Sigmoid colon (tissue), 6 donors: ENCODE measurements at regions not wholly inside any gene's neighbourhood (a gene's known extent, or its start where the extent isn't known, plus 50 kb on each side); places are given as distances from the start of the nearest gene placed in this dataset.

Experiments
- DNase-seq: peaks from one replicate; pipeline ENCODE4 v3.0.0-alpha.2; 2019
- H3K27ac ChIP-seq, 4 donors: fragments of 200-600 bp; sonication (generic); one replicate each; pipeline ENCODE4 v1.5.1; 2016 to 2019; ENCODE audit warnings: mild to moderate bottlenecking in 1 of 4
- H3K27me3 ChIP-seq, 3 donors: fragments of 200-600 bp; sonication (generic); one replicate each; pipeline ENCODE4 v1.5.1; 2019; ENCODE audit warnings: mild to moderate bottlenecking in 1 of 3
- H3K36me3 ChIP-seq, 4 donors: fragments of 200-600 bp; sonication (generic); one replicate each; pipeline ENCODE4 v1.5.1; 2016 to 2019
- H3K4me1 ChIP-seq, 4 donors: fragments of 200-600 bp; sonication (generic); one replicate each; pipeline ENCODE4 v1.5.1; 2017 to 2019
- H3K4me3 ChIP-seq, 4 donors: fragments of 200-600 bp; sonication (generic); one replicate each; pipeline ENCODE4 v1.5.1; 2017 to 2019; ENCODE audit warnings: mild to moderate bottlenecking in 2 of 4, moderate library complexity in 1 of 4
- H3K9me3 ChIP-seq, 4 donors: fragments of 200-600 bp in 3 of 4; sonication (generic) in 3 of 4; one replicate each; pipeline versions ENCODE4 v1.5.1 to v1.6.1; 2013 to 2019
- CTCF ChIP-seq, 4 experiments: fragments of 450-650 bp in 3 of 4; fragments of 200-600 bp in 1 of 4; IDR thresholded peaks; one replicate each; pipeline ENCODE4 v1.5.1; 2016 to 2019; ENCODE audit warnings: antibody characterized with exemption in 4 of 4, mild to moderate bottlenecking in 3 of 4, moderate library complexity in 2 of 4
- EP300 ChIP-seq, 4 donors: sonication (generic); formaldehyde crosslinking; IDR thresholded peaks; one replicate each; pipeline ENCODE4 v1.6.1; 2017; ENCODE audit warnings: antibody characterized with exemption in 4 of 4
- POLR2A ChIP-seq, 2 donors: fragments of 450-650 bp; IDR thresholded peaks; one replicate each; pipeline ENCODE4 v1.6.1; 2016; ENCODE audit warnings: antibody characterized with exemption in 2 of 2, mild to moderate bottlenecking in 2 of 2, moderate library complexity in 2 of 2
- POLR2AphosphoS5 ChIP-seq, 4 donors: sonication (generic); formaldehyde crosslinking; IDR thresholded peaks; one replicate each; pipeline ENCODE4 v1.6.1; 2017; ENCODE audit warnings: antibody characterized with exemption in 4 of 4
- WGBS, 2 donors: extraction: QIAGEN DNeasy Blood & Tissue Kit; methylation state at CpG; one replicate each; pipeline ENCODE4 v1.1.7; 2013; 5-methylcytosine and 5-hydroxymethylcytosine counted together
- intact Hi-C: fragments of 100-400 bp; cut with DNase I; formaldehyde crosslinking; loops from one replicate; pipeline ENCODE4 v1.15.1; 2023
- donor health status: healthy with polysubstance abuse.
- donor health status: healthy.

- H3K9me3 ChIP-seq: no peaks in the 10 kb centered on the region
- H3K27ac ChIP-seq: no peak overlapping the region
- H3K4me3 ChIP-seq: no peak overlapping the region
- peak; percentile 52 for DNase-seq
- 85 to 95% methylated on average over 13 of the region's 13 CpGs for WGBS, 2 donors
- peaks cover 0 to 8% (median 7%) of the 10 kb centered on the region in 4 donors for H3K4me1 ChIP-seq
- intact Hi-C loops: no loop called here
- H3K36me3 ChIP-seq: no peaks in the 10 kb centered on the region
- no peaks in the 10 kb centered on the region for H3K27me3 ChIP-seq
- TF ChIP-seq EP300 (IDR thresholded peaks at IDR 0.05): no peak
- TF ChIP-seq POLR2A (IDR thresholded peaks at IDR 0.05): no peak
- no peak for TF ChIP-seq POLR2AphosphoS5 (IDR thresholded peaks at IDR 0.05)
- TF ChIP-seq CTCF (IDR thresholded peaks at IDR 0.05): no peak
These were observed 147.9 kb downstream of the HSD17B3 start for GRCh38 chr9:96154081-96154480.

- H3K9me3 ChIP-seq: no peaks in the 10 kb centered on the region
- H3K36me3 ChIP-seq: no peaks in the 10 kb centered on the region
- H3K27me3 ChIP-seq: no peaks in the 10 kb centered on the region
- WGBS, 2 donors: 75 to 82% methylated on average over 2 of the region's 2 CpGs
- no peak overlapping the region for H3K4me3 ChIP-seq
- no peak overlapping the region for H3K27ac ChIP-seq
- H3K4me1 ChIP-seq: peaks cover 0 to 18% (median 13%) of the 10 kb centered on the region in 4 donors
- TF ChIP-seq CTCF (IDR thresholded peaks at IDR 0.05) (no peak), EP300 (IDR thresholded peaks at IDR 0.05) (no peak), POLR2AphosphoS5 (IDR thresholded peaks at IDR 0.05) (no peak), POLR2A (IDR thresholded peaks at IDR 0.05) (no peak)
- intact Hi-C loops: no loop called here
- DNase-seq: no peak
These were observed 149.4 kb downstream of the HSD17B3 start for GRCh38 chr9:96152550-96152949.

GRCh38 chr9:96150324-96151227 lies 151.4 kb downstream of the HSD17B3 start:
- TF ChIP-seq EP300 (IDR thresholded peaks at IDR 0.05): no peak
- TF ChIP-seq CTCF (IDR thresholded peaks at IDR 0.05): no peak
- no peak for TF ChIP-seq POLR2A (IDR thresholded peaks at IDR 0.05)
- 56 to 80% methylated on average over 11 of the region's 11 CpGs for WGBS, 2 donors
- Histone ChIP-seq H3K36me3 (no peaks in the 10 kb centered on the region), H3K4me1 (peaks cover 0 to 18% (median 13%) of the 10 kb centered on the region in 4 donors), H3K27me3 (no peaks in the 10 kb centered on the region), H3K9me3 (no peaks in the 10 kb centered on the region), H3K27ac (no peak overlapping the region), H3K4me3 (no peak overlapping the region)
- peak; percentile 32 for DNase-seq
- intact Hi-C loops: no loop called here

GRCh38 chr9:96149533-96150280 lies 152.3 kb downstream of the HSD17B3 start:
- Histone ChIP-seq H3K4me3 (no peak overlapping the region), H3K27me3 (no peaks in the 10 kb centered on the region), H3K36me3 (no peaks in the 10 kb centered on the region), H3K27ac (peak overlapping the region in 2 of 4 donors; percentile 30 to 69), H3K4me1 (peaks cover 0 to 18% (median 13%) of the 10 kb centered on the region in 4 donors), H3K9me3 (no peaks in the 10 kb centered on the region)
- DNase-seq: peak; percentile 5
- TF ChIP-seq POLR2A (IDR thresholded peaks at IDR 0.05) (no peak), CTCF (IDR thresholded peaks at IDR 0.05) (no peak), EP300 (IDR thresholded peaks at IDR 0.05) (no peak), POLR2AphosphoS5 (IDR thresholded peaks at IDR 0.05) (no peak)
- intact Hi-C loops: loop anchor here (5.0 kb wide), 1 partner anchor 38 kb away; no protein-coding TSS in a partner anchor
- WGBS, 2 donors: 58 to 82% methylated on average over 13 of the region's 13 CpGs
